Testis (tissue), 2 donors: ENCODE measurements at regions not wholly inside any gene's neighbourhood (a gene's known extent, or its start where the extent isn't known, plus 50 kb on each side); places are given as distances from the start of the nearest gene placed in this dataset.

ENCODE experiments used
- POLR2A ChIP-seq: fragments of 450-650 bp; IDR thresholded peaks from one replicate; pipeline ENCODE4 v1.6.1; 2017; ENCODE audit warnings: antibody characterized with exemption, mild to moderate bottlenecking, moderate library complexity
- TF ChIP-seq, protein P1 (sequence below), 3 experiments: fragments of 450-650 bp in 2 of 3; fragments of 200-600 bp in 1 of 3; sonication (generic) in 1 of 3; IDR thresholded peaks; one replicate each; pipeline ENCODE4 v1.5.1; 2016 to 2019; ENCODE audit warnings: antibody characterized with exemption in 3 of 3, mild to moderate bottlenecking in 2 of 3, moderate library complexity in 1 of 3

DNA sequence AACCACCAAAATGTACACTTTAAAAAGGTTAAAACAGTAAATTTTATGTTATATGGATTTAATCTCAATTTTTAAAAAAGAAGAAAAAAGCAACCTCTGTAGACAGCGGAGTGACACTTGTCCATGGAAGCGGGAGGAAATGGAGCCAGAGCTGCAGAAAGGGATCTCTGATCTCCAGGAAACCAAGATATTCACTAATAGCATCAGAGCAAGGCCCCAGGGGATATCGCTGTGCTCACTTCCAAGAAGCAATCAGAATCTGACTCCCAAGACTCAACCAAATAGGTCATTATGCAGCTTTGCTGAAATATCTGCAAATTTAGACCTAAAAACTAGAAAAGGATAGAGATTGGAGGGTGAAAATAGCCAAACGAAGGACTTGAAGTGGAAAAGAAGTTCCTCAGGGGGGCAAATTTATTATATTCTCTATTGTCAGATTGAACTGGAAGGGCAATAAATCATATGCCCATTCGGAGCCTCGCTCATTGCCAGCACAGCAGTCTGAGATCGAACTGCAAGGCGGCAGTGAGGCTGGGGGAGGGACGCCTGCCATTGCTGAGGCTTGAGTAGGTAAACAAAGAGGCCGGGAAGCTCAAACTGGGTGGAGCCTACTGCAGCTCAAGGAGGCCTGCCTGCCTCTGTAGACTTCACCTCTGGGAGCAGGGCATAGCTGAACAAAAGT, 62.0 kb upstream of the ATP2C1 start:
- TF ChIP-seq, protein P1, sequence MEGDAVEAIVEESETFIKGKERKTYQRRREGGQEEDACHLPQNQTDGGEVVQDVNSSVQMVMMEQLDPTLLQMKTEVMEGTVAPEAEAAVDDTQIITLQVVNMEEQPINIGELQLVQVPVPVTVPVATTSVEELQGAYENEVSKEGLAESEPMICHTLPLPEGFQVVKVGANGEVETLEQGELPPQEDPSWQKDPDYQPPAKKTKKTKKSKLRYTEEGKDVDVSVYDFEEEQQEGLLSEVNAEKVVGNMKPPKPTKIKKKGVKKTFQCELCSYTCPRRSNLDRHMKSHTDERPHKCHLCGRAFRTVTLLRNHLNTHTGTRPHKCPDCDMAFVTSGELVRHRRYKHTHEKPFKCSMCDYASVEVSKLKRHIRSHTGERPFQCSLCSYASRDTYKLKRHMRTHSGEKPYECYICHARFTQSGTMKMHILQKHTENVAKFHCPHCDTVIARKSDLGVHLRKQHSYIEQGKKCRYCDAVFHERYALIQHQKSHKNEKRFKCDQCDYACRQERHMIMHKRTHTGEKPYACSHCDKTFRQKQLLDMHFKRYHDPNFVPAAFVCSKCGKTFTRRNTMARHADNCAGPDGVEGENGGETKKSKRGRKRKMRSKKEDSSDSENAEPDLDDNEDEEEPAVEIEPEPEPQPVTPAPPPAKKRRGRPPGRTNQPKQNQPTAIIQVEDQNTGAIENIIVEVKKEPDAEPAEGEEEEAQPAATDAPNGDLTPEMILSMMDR (IDR thresholded peaks at IDR 0.05): no peak
- TF ChIP-seq POLR2A: no peak
